ENCODE measurements at regions not wholly inside any gene's neighbourhood (a gene's known extent, or its start where the extent isn't known, plus 50 kb on each side); places are given as distances from the start of the nearest gene placed in this dataset.

GRCh38 chr1:219324171-219324570, 150.5 kb downstream of the LYPLAL1 start:
- TF ChIP-seq CTCF (IDR thresholded peaks at IDR 0.05 in 4 of 5, conservative IDR thresholded peaks at IDR 0.05 in 1 of 5) (no peak), POLR2A (IDR thresholded peaks at IDR 0.05) (no peak)
